ENCODE measurements at regions not wholly inside any gene's neighbourhood (a gene's known extent, or its start where the extent isn't known, plus 50 kb on each side); places are given as distances from the start of the nearest gene placed in this dataset.

- H3K4me3 ChIP-seq (ENCODE audit: low read depth, low read length), result no peak overlapping the region
- H3K9ac ChIP-seq (ENCODE audit: low read depth, low read length), result no peak overlapping the region
- no peaks in the 10 kb centered on the region for H3K27me3 ChIP-seq (ENCODE audit: control insufficient read depth, insufficient read depth, low read length)
- no peaks in the 10 kb centered on the region for H3K4me1 ChIP-seq (ENCODE audit: control insufficient read depth, insufficient read depth, low read length)
- H3K9me3 ChIP-seq (ENCODE audit: control insufficient read depth, insufficient read depth, low read length), result no peaks in the 10 kb centered on the region
- no peaks in the 10 kb centered on the region for H3K36me3 ChIP-seq (ENCODE audit: control insufficient read depth, insufficient read depth, low read length)
These were observed 1578.4 kb upstream of the IGFBP7 start for GRCh38 chr4:58688568-58688967.

GRCh38 chr4:58679886-58680285 lies 1569.7 kb upstream of the IGFBP7 start:
- Histone ChIP-seq H3K4me1 (ENCODE audit: control insufficient read depth, insufficient read depth, low read length) (peaks cover 4% of the 10 kb centered on the region), H3K4me3 (ENCODE audit: low read depth, low read length) (no peak overlapping the region), H3K27me3 (ENCODE audit: control insufficient read depth, insufficient read depth, low read length) (no peaks in the 10 kb centered on the region), H3K36me3 (ENCODE audit: control insufficient read depth, insufficient read depth, low read length) (no peaks in the 10 kb centered on the region), H3K9me3 (ENCODE audit: control insufficient read depth, insufficient read depth, low read length) (no peaks in the 10 kb centered on the region), H3K9ac (ENCODE audit: low read depth, low read length) (no peak overlapping the region)

GRCh38 chr4:58679051-58679450 lies 1568.9 kb upstream of the IGFBP7 start:
- Histone ChIP-seq H3K27me3 (ENCODE audit: control insufficient read depth, insufficient read depth, low read length) (no peaks in the 10 kb centered on the region), H3K36me3 (ENCODE audit: control insufficient read depth, insufficient read depth, low read length) (no peaks in the 10 kb centered on the region), H3K9ac (ENCODE audit: low read depth, low read length) (no peak overlapping the region), H3K4me1 (ENCODE audit: control insufficient read depth, insufficient read depth, low read length) (peaks cover 4% of the 10 kb centered on the region), H3K4me3 (ENCODE audit: low read depth, low read length) (no peak overlapping the region), H3K9me3 (ENCODE audit: control insufficient read depth, insufficient read depth, low read length) (peaks cover 2% of the 10 kb centered on the region)

- Histone ChIP-seq H3K9me3 (ENCODE audit: control insufficient read depth, insufficient read depth, low read length) (peaks cover 5% of the 10 kb centered on the region), H3K27me3 (ENCODE audit: control insufficient read depth, insufficient read depth, low read length) (no peaks in the 10 kb centered on the region), H3K4me1 (ENCODE audit: control insufficient read depth, insufficient read depth, low read length) (no peaks in the 10 kb centered on the region), H3K36me3 (ENCODE audit: control insufficient read depth, insufficient read depth, low read length) (no peaks in the 10 kb centered on the region), H3K9ac (ENCODE audit: low read depth, low read length) (no peak overlapping the region), H3K4me3 (ENCODE audit: low read depth, low read length) (no peak overlapping the region)
These were observed 1559.6 kb upstream of the IGFBP7 start for GRCh38 chr4:58669783-58670182.

- no peaks in the 10 kb centered on the region for H3K4me1 ChIP-seq (ENCODE audit: control insufficient read depth, insufficient read depth, low read length)
- no peaks in the 10 kb centered on the region for H3K27me3 ChIP-seq (ENCODE audit: control insufficient read depth, insufficient read depth, low read length)
- H3K9me3 ChIP-seq (ENCODE audit: control insufficient read depth, insufficient read depth, low read length), result no peaks in the 10 kb centered on the region
- no peaks in the 10 kb centered on the region for H3K36me3 ChIP-seq (ENCODE audit: control insufficient read depth, insufficient read depth, low read length)
- no peak overlapping the region for H3K9ac ChIP-seq (ENCODE audit: low read depth, low read length)
- H3K4me3 ChIP-seq (ENCODE audit: low read depth, low read length), result no peak overlapping the region
These were observed 1555.5 kb upstream of the IGFBP7 start for GRCh38 chr4:58665649-58666048.

GRCh38 chr4:58658701-58659100 lies 1548.5 kb upstream of the IGFBP7 start:
- Histone ChIP-seq H3K4me1 (ENCODE audit: control insufficient read depth, insufficient read depth, low read length) (no peaks in the 10 kb centered on the region), H3K36me3 (ENCODE audit: control insufficient read depth, insufficient read depth, low read length) (no peaks in the 10 kb centered on the region), H3K27me3 (ENCODE audit: control insufficient read depth, insufficient read depth, low read length) (no peaks in the 10 kb centered on the region), H3K9me3 (ENCODE audit: control insufficient read depth, insufficient read depth, low read length) (peaks cover 8% of the 10 kb centered on the region), H3K4me3 (ENCODE audit: low read depth, low read length) (no peak overlapping the region), H3K9ac (ENCODE audit: low read depth, low read length) (no peak overlapping the region)

- Histone ChIP-seq H3K4me3 (ENCODE audit: low read depth, low read length) (no peak overlapping the region), H3K36me3 (ENCODE audit: control insufficient read depth, insufficient read depth, low read length) (no peaks in the 10 kb centered on the region), H3K9me3 (ENCODE audit: control insufficient read depth, insufficient read depth, low read length) (peaks cover 8% of the 10 kb centered on the region)
These were observed 1543.1 kb upstream of the IGFBP7 start for GRCh38 chr4:58653251-58653650.

GRCh38 chr4:58649226-58649625 lies 1539.0 kb upstream of the IGFBP7 start:
- Histone ChIP-seq H3K4me1 (ENCODE audit: control insufficient read depth, insufficient read depth, low read length) (no peaks in the 10 kb centered on the region), H3K36me3 (ENCODE audit: control insufficient read depth, insufficient read depth, low read length) (no peaks in the 10 kb centered on the region), H3K27me3 (ENCODE audit: control insufficient read depth, insufficient read depth, low read length) (no peaks in the 10 kb centered on the region), H3K9me3 (ENCODE audit: control insufficient read depth, insufficient read depth, low read length) (no peaks in the 10 kb centered on the region), H3K9ac (ENCODE audit: low read depth, low read length) (no peak overlapping the region), H3K4me3 (ENCODE audit: low read depth, low read length) (no peak overlapping the region)

More at GRCh38 chr4:58653251-58653650, 1543.1 kb upstream of the IGFBP7 start:
- Histone ChIP-seq H3K4me1 (ENCODE audit: control insufficient read depth, insufficient read depth, low read length) (no peaks in the 10 kb centered on the region), H3K27me3 (ENCODE audit: control insufficient read depth, insufficient read depth, low read length) (no peaks in the 10 kb centered on the region), H3K9ac (ENCODE audit: low read depth, low read length) (no peak overlapping the region)

GRCh38 chr4:58646126-58646525 lies 1535.9 kb upstream of the IGFBP7 start:
- Histone ChIP-seq H3K4me1 (ENCODE audit: control insufficient read depth, insufficient read depth, low read length) (no peaks in the 10 kb centered on the region), H3K36me3 (ENCODE audit: control insufficient read depth, insufficient read depth, low read length) (no peaks in the 10 kb centered on the region), H3K27me3 (ENCODE audit: control insufficient read depth, insufficient read depth, low read length) (no peaks in the 10 kb centered on the region), H3K4me3 (ENCODE audit: low read depth, low read length) (no peak overlapping the region), H3K9me3 (ENCODE audit: control insufficient read depth, insufficient read depth, low read length) (no peaks in the 10 kb centered on the region), H3K9ac (ENCODE audit: low read depth, low read length) (no peak overlapping the region)

GRCh38 chr4:58644549-58644948 lies 1534.4 kb upstream of the IGFBP7 start:
- no peak overlapping the region for H3K4me3 ChIP-seq (ENCODE audit: low read depth, low read length)
- H3K4me1 ChIP-seq (ENCODE audit: control insufficient read depth, insufficient read depth, low read length), result no peaks in the 10 kb centered on the region
- no peaks in the 10 kb centered on the region for H3K36me3 ChIP-seq (ENCODE audit: control insufficient read depth, insufficient read depth, low read length)
- H3K27me3 ChIP-seq (ENCODE audit: control insufficient read depth, insufficient read depth, low read length), result no peaks in the 10 kb centered on the region
- H3K9me3 ChIP-seq (ENCODE audit: control insufficient read depth, insufficient read depth, low read length), result no peaks in the 10 kb centered on the region
- no peak overlapping the region for H3K9ac ChIP-seq (ENCODE audit: low read depth, low read length)

- H3K36me3 ChIP-seq (ENCODE audit: control insufficient read depth, insufficient read depth, low read length), result no peaks in the 10 kb centered on the region
- no peak overlapping the region for H3K4me3 ChIP-seq (ENCODE audit: low read depth, low read length)
These were observed 1526.2 kb upstream of the IGFBP7 start for GRCh38 chr4:58636381-58636780.

GRCh38 chr4:58617226-58617625 lies 1507.0 kb upstream of the IGFBP7 start:
- Histone ChIP-seq H3K36me3 (ENCODE audit: control insufficient read depth, insufficient read depth, low read length) (no peaks in the 10 kb centered on the region), H3K9me3 (ENCODE audit: control insufficient read depth, insufficient read depth, low read length) (peaks cover 10% of the 10 kb centered on the region), H3K4me1 (ENCODE audit: control insufficient read depth, insufficient read depth, low read length) (no peaks in the 10 kb centered on the region), H3K27me3 (ENCODE audit: control insufficient read depth, insufficient read depth, low read length) (no peaks in the 10 kb centered on the region), H3K9ac (ENCODE audit: low read depth, low read length) (no peak overlapping the region), H3K4me3 (ENCODE audit: low read depth, low read length) (no peak overlapping the region)

More at GRCh38 chr4:58636381-58636780, 1526.2 kb upstream of the IGFBP7 start:
- Histone ChIP-seq H3K27me3 (ENCODE audit: control insufficient read depth, insufficient read depth, low read length) (no peaks in the 10 kb centered on the region), H3K9me3 (ENCODE audit: control insufficient read depth, insufficient read depth, low read length) (no peaks in the 10 kb centered on the region), H3K9ac (ENCODE audit: low read depth, low read length) (no peak overlapping the region), H3K4me1 (ENCODE audit: control insufficient read depth, insufficient read depth, low read length) (no peaks in the 10 kb centered on the region)

GRCh38 chr4:58611012-58611411 lies 1500.8 kb upstream of the IGFBP7 start:
- H3K9ac ChIP-seq (ENCODE audit: low read depth, low read length), result no peak overlapping the region
- H3K4me3 ChIP-seq (ENCODE audit: low read depth, low read length), result no peak overlapping the region
- no peaks in the 10 kb centered on the region for H3K27me3 ChIP-seq (ENCODE audit: control insufficient read depth, insufficient read depth, low read length)
- no peaks in the 10 kb centered on the region for H3K9me3 ChIP-seq (ENCODE audit: control insufficient read depth, insufficient read depth, low read length)
- no peaks in the 10 kb centered on the region for H3K36me3 ChIP-seq (ENCODE audit: control insufficient read depth, insufficient read depth, low read length)
- no peaks in the 10 kb centered on the region for H3K4me1 ChIP-seq (ENCODE audit: control insufficient read depth, insufficient read depth, low read length)

Measured in iPS-15b (cell line).